Gastroesophageal sphincter (tissue), 4 donors: ENCODE measurements at regions not wholly inside any gene's neighbourhood (a gene's known extent, or its start where the extent isn't known, plus 50 kb on each side); places are given as distances from the start of the nearest gene placed in this dataset.

Experiments
- ATAC-seq: fragments of 150-250 bp; one replicate; pipeline ENCODE4 v1.9.1; 2016; ENCODE audit warnings: mild to moderate bottlenecking, moderate library complexity
- H3K27ac ChIP-seq, 4 donors: fragments of 200-600 bp; sonication (generic) in 3 of 4; 1 replicate in 3 of 4; 2 replicates in 1 of 4; pipeline ENCODE4 v1.5.1; 2016 to 2019
- H3K27me3 ChIP-seq: fragments of 200-600 bp; sonication (generic); one replicate; pipeline ENCODE4 v1.5.1; 2019
- H3K36me3 ChIP-seq, 2 donors: fragments of 200-600 bp; sonication (generic); one replicate each; pipeline ENCODE4 v1.5.1; 2019; ENCODE audit warnings: control low read depth in 1 of 2
- H3K4me1 ChIP-seq, 3 donors: fragments of 200-600 bp; sonication (generic); 1 replicate in 2 of 3; 2 replicates in 1 of 3; pipeline ENCODE4 v1.5.1; 2016 to 2019; ENCODE audit warnings: control low read depth in 2 of 3
- H3K4me3 ChIP-seq, 2 donors: fragments of 200-600 bp; sonication (generic); one replicate each; pipeline ENCODE4 v1.5.1; 2019; ENCODE audit warnings: mild to moderate bottlenecking in 1 of 2, moderate library complexity in 1 of 2
- H3K9me3 ChIP-seq, 3 donors: fragments of 200-600 bp; sonication (generic); one replicate each; pipeline ENCODE4 v1.5.1; 2017 to 2019; ENCODE audit warnings: control low read depth in 2 of 3
- EP300 ChIP-seq: sonication (generic); formaldehyde crosslinking; IDR thresholded peaks from one replicate; pipeline ENCODE4 v1.6.1; 2017; ENCODE audit warnings: antibody characterized with exemption, mild to moderate bottlenecking
- POLR2A ChIP-seq, 2 donors: fragments of 450-650 bp; IDR thresholded peaks; one replicate each; pipeline ENCODE4 v1.6.1; 2017; ENCODE audit warnings: antibody characterized with exemption in 2 of 2, mild to moderate bottlenecking in 2 of 2, moderate library complexity in 1 of 2
- POLR2AphosphoS5 ChIP-seq: sonication (generic); formaldehyde crosslinking; IDR thresholded peaks from one replicate; pipeline ENCODE4 v1.6.1; 2017; ENCODE audit warnings: antibody characterized with exemption
- WGBS, 2 donors: methylation state at CpG; one replicate each; pipeline ENCODE4 v1.1.5; 2018; ENCODE audit warnings: low coverage in 1 of 2; 5-methylcytosine and 5-hydroxymethylcytosine counted together
- TF ChIP-seq, protein P1 (sequence below), 4 experiments: fragments of 200-600 bp in 2 of 4; fragments of 450-650 bp in 2 of 4; sonication (generic) in 1 of 4; IDR thresholded peaks; one replicate each; pipeline ENCODE4 v1.5.1; 2017 to 2019; ENCODE audit warnings: antibody characterized with exemption in 4 of 4, mild to moderate bottlenecking in 2 of 4, moderate library complexity in 2 of 4

DNA sequence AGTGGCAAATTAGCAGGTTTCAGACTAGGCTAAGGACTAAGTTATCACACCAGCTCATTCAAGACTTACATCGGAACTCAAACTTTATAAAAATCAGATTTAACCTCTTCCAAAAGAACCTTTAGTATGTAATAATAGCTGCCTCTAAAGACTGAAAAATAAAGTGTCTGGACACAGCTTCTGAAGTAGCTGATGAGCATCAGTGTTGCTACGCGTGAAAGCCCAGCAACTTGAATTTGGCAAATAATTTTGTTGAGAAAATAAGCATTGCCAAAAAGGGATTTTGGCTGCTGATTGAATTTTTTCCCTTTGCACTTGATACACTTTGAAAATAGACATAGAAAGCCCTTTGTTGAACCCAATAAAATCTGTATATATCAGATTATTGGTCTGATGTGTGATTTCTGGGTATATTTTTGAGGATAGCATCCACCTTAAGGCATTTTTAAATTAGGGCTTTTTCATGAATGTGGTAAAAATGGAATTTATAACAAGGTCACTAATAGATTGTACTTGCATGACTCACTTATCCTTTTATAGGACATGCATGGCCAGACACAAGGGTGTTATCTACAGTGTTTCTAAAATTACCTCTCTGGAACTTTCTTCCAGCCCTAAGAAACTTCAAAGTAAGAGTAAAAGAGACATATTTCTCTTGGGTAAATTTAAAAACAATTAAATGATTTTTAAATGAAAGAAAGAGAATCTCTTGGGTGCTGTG is 350.4 kb downstream of the TENT5A start:
- ATAC-seq: no peak
- WGBS, 2 donors: 7 to 44% methylated on average over 3 of the region's 3 CpGs
- Histone ChIP-seq H3K27ac (no peak overlapping the region), H3K9me3 (peaks cover 0 to 6% (median 0%) of the 10 kb centered on the region in 3 donors), H3K27me3 (no peaks in the 10 kb centered on the region), H3K36me3 (no peaks in the 10 kb centered on the region), H3K4me3 (no peak overlapping the region), H3K4me1 (peaks cover 0 to 11% (median 0%) of the 10 kb centered on the region in 3 donors)
- TF ChIP-seq, protein P1, sequence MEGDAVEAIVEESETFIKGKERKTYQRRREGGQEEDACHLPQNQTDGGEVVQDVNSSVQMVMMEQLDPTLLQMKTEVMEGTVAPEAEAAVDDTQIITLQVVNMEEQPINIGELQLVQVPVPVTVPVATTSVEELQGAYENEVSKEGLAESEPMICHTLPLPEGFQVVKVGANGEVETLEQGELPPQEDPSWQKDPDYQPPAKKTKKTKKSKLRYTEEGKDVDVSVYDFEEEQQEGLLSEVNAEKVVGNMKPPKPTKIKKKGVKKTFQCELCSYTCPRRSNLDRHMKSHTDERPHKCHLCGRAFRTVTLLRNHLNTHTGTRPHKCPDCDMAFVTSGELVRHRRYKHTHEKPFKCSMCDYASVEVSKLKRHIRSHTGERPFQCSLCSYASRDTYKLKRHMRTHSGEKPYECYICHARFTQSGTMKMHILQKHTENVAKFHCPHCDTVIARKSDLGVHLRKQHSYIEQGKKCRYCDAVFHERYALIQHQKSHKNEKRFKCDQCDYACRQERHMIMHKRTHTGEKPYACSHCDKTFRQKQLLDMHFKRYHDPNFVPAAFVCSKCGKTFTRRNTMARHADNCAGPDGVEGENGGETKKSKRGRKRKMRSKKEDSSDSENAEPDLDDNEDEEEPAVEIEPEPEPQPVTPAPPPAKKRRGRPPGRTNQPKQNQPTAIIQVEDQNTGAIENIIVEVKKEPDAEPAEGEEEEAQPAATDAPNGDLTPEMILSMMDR (IDR thresholded peaks at IDR 0.05): no peak
- TF ChIP-seq POLR2A (IDR thresholded peaks at IDR 0.05): no peak
- TF ChIP-seq EP300: no peak
- no peak for TF ChIP-seq POLR2AphosphoS5

DNA sequence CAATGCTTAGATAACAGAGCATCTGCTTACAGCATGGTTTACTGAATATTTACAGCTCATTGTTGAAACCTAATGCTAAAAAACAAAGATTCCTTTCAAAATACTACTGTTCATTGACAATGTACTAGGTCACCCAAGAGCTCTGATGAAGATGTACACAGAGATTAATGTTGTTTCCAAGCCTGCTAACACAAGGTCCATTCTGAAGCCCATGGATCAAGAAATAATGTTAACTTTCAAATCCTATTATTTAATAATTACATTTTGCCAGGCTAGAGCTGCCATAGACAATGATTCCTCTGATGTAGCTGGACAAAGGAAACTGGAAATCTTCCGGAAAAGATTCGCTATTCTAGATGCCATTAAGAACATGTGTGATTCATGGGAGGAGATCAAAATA is 355.6 kb downstream of the TENT5A start:
- Histone ChIP-seq H3K4me1 (peaks cover 0 to 4% (median 0%) of the 10 kb centered on the region in 3 donors), H3K4me3 (no peak overlapping the region), H3K27me3 (no peaks in the 10 kb centered on the region), H3K27ac (no peak overlapping the region), H3K9me3 (peaks cover 0 to 13% (median 0%) of the 10 kb centered on the region in 3 donors), H3K36me3 (no peaks in the 10 kb centered on the region)
- WGBS, 2 donors: 88 to 90% methylated on average over 2 of the region's 2 CpGs
- no peak for ATAC-seq
- no peak for TF ChIP-seq POLR2A (IDR thresholded peaks at IDR 0.05)
- TF ChIP-seq EP300: no peak
- TF ChIP-seq, protein P1 (IDR thresholded peaks at IDR 0.05): no peak
- no peak for TF ChIP-seq POLR2AphosphoS5

DNA sequence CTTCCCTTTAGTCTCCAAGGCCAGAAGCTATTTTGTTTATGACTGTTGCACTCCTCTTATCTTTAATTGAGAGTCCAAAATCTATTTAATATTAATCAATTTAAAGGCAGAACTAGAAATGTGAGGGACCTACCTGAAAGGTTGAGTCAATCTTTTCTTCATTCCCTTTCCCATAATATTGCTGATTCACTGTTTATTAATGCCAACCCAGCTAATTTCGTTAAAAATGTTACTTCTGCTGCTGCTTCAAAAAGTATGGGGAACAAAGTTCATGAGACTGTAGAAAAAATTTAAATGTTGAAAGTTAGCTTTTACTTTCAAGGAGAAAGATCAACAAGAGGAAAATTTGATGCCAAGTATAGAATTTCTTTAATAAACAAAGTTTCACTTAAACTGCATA is 365.3 kb downstream of the TENT5A start:
- H3K27ac ChIP-seq: no peak overlapping the region
- TF ChIP-seq EP300 (no peak), POLR2AphosphoS5 (no peak), POLR2A (IDR thresholded peaks at IDR 0.05) (no peak)
- TF ChIP-seq, protein P1 (IDR thresholded peaks at IDR 0.05): no peak
- no peaks in the 10 kb centered on the region for H3K36me3 ChIP-seq
- WGBS, 2 donors: 52 to 78% methylated on average over 1 of the region's 1 CpG
- H3K4me1 ChIP-seq: no peaks in the 10 kb centered on the region
- H3K27me3 ChIP-seq: no peaks in the 10 kb centered on the region
- H3K9me3 ChIP-seq: peaks cover 0 to 2% (median 0%) of the 10 kb centered on the region in 3 donors
- ATAC-seq: no peak
- no peak overlapping the region for H3K4me3 ChIP-seq

DNA sequence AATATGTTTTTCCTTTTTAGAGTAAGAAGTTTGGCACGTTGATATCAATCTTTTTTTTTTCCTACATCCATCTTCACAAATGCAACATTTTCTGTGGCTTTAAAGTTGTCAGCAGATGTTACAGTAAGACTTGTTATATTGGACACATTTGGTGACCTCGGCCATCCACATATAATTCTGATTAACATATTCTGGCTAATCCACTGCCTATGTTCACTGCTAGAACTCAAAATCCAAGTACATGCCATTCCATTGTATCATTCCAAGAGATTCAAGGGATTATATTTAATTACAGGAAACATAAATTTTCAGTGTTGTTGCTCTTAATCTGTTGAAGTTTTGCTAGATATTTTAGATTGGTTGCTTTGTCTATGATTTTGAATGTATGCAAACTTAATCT is 367.6 kb downstream of the TENT5A start:
- 64 to 75% methylated on average over 2 of the region's 2 CpGs for WGBS, 2 donors
- Histone ChIP-seq H3K4me3 (no peak overlapping the region), H3K27me3 (no peaks in the 10 kb centered on the region), H3K27ac (no peak overlapping the region), H3K4me1 (no peaks in the 10 kb centered on the region), H3K9me3 (no peaks in the 10 kb centered on the region), H3K36me3 (no peaks in the 10 kb centered on the region)
- ATAC-seq: no peak
- TF ChIP-seq POLR2A (IDR thresholded peaks at IDR 0.05) (no peak), EP300 (no peak), POLR2AphosphoS5 (no peak)
- TF ChIP-seq, protein P1 (IDR thresholded peaks at IDR 0.05): no peak

DNA sequence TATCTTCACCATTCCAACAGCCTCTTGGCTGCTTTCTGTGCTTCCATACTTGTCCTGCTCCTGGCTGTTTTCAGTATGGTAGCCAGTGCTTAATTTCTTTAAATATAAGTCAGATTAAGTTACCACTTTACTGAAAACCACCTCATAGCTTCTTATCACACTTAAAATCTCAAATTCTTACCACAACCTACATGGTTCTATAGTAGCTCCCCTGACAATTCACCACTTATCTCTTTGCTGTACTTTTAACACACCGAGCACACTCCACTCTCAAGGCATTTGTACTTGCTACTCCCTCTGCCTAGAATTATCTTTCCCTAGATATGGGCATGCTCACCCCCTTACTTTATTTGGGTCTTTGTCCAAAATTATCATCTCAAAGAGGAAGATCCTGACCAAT is 369.0 kb downstream of the TENT5A start:
- 73 to 100% methylated on average over 1 of the region's 1 CpG for WGBS, 2 donors
- Histone ChIP-seq H3K4me3 (no peak overlapping the region), H3K4me1 (no peaks in the 10 kb centered on the region), H3K27ac (no peak overlapping the region), H3K9me3 (no peaks in the 10 kb centered on the region), H3K27me3 (no peaks in the 10 kb centered on the region), H3K36me3 (no peaks in the 10 kb centered on the region)
- ATAC-seq: no peak
- TF ChIP-seq POLR2A (IDR thresholded peaks at IDR 0.05) (no peak), POLR2AphosphoS5 (no peak)
- TF ChIP-seq, protein P1 (IDR thresholded peaks at IDR 0.05): no peak
